DMS53 treated with DMSO at 0.1 percent for 48 hours (cell line): ENCODE measurements at regions not wholly inside any gene's neighbourhood (a gene's known extent, or its start where the extent isn't known, plus 50 kb on each side); places are given as distances from the start of the nearest gene placed in this dataset.

Source experiments
- DNase-seq: peaks from one replicate; lab custom pipeline; 2025; ENCODE audit not compliant: unreplicated experiment; lab: John Stamatoyannopoulos, UW

DNA sequence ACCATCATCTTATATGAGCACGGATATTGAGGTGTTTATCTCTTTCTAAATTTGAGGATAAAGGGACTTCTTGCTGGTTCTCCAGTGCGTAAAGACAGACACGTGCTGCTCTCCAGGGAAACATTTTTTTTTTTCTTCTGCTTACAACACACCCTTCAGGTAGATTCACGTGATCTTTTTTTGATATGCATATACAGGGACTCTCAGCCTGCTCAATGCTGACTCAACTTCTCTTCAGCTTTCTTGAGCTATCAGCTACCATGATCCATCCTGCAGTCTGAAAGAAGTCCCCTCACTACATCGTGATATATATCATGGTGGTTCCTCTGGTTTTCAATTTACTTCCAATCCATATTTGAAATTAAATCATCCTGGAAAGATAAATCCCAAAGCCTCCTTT lies 87.1 kb upstream of the SLITRK3 start:
- no peak for DNase-seq

DNA sequence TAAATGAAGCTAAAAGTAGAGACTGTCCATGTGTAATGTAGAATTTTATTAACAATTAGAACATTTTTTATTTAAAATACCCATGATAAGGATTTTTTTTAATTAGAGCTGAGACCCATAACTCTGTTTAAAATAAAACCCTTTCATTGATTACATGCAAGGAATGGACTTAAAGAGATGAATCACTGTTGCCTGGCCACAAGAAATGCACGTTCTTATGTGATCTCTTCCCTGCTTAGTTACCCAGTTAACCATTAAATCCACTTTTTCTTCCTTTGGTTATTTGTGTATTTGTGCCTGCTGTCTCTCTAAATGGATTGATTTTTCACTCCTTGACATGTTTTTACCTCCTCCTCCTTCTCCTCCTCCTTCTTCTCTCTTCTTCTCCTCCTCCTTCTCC lies 83.3 kb upstream of the SLITRK3 start:
- DNase-seq, result no peak

DNA sequence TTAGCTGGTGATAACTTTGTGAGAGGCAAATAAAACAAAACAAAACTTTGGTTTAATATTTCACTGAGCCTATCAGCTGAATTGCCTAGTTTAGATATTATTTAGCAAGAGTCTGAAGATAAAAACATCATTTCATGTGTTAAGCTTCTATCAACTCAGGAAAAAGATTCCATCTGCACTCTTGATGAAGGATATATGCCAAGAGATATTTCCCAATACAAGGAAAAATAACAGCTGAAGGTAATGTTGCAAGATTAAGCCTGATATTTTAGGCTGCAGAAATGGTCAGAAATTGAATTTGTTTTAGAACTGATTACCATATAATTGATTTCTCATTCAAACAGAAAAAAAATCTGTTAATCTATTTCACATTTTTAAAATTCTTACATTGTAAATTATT lies 77.2 kb upstream of the SLITRK3 start:
- DNase-seq, result no peak

DNA sequence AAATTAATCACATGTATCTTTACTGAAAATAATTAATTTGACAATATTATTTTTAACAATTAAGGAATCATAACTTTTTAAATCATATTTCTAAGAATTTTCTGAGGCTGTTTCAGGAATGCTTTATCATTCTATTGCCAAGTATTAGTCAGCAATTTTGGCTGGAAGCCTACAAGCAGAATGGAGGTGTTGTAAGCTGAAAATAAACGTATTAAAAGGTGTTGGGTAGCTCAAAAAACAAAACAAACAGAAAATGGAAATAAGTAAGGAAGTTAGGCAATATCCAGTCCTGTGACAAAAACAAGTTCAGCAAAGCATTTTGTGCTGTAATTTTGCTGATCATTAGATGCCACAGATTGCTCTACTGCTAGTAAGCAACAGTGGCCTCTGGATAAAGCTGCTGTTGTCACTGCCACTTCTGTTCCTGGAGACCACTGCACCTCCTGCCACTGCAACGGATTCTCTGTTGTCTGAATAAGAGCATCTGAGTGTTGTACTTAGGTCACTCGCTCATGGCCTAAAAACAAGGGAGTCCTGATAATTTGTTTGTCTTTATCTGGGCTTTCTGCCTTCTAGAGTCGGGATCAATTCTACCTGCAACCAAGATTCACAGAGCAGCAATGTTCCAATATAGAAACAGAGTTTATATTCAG lies 63.5 kb upstream of the SLITRK3 start:
- DNase-seq, result no peak

DNA sequence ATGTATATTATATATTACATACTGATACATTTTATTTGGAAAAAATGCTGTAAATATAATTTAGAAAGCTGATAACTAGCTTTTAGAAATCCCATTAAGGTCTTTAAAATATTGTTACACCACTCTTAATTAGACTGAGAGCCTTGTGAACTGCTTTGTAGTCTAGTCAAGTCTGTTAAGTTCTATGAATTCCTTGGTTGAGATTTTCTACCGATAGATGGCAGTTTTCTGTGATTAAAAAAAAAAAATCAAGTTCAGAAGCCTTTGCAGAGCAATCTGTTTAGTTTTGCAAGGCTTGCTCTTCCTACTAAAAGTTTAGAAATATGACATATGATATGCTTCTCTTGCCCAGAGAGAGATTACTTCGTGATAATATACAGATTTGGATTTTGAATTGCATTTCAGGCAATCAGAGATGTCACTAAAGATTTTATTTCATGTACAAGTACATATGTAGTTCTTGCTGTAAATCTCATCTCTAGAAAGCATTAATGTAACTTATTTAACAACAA lies 60.4 kb upstream of the SLITRK3 start:
- no peak for DNase-seq

DNA sequence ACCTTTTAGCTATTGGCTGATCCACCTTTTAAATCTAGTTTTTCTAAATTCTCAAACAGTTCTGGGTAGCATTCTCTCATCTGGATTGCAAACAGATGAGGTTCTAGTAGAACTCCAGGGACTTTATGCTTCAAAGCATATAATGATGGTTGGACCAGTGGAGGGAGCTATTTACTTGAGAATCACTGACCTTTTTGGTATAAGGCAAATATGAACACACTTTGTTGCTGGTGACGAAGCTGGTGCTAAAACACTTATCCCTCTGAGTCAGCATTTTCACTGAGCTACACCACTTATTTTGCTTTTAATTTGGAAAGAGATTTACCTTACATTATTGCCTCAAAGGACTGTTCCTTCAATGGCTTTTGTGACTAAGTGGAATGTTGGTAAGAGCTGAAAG lies 58.6 kb upstream of the SLITRK3 start:
- DNase-seq, result peak; percentile 80
